GM19035 (cell line): ENCODE measurements at regions not wholly inside any gene's neighbourhood (a gene's known extent, or its start where the extent isn't known, plus 50 kb on each side); places are given as distances from the start of the nearest gene placed in this dataset.

Experiments used
- ATAC-seq: cut with Tn5 transposase; IDR thresholded peaks from one replicate; pipeline ENCODE4 v1.9.1; 2021; ENCODE audit not compliant: unreplicated experiment

GRCh38 chr7:115478426-115478825 is 552.1 kb downstream of the TFEC start:
- ATAC-seq: no peak

DNA sequence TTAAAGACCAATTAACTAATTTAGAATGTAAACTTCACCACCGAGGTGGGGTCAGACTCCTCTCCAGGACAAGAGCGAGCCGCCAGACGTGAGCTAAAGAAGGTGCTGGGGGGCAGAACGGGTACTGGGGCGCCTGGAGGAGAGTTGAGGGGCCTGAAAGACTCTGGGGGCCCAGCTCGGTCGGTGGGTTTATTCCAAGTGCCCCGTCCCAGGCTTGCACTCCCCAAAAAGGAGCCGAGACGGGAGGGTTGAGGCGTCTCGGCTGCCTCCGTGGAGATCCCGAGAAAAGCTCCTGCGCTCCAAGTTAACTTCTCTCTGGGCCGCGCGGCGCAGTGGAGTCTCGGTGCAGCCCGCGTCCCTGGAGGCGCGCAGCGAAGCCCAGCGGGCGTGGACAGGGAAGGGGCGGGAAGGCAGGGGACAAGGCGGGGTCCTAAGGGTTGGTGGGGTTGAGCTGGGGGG is 553.3 kb downstream of the TFEC start:
- no peak for ATAC-seq

DNA sequence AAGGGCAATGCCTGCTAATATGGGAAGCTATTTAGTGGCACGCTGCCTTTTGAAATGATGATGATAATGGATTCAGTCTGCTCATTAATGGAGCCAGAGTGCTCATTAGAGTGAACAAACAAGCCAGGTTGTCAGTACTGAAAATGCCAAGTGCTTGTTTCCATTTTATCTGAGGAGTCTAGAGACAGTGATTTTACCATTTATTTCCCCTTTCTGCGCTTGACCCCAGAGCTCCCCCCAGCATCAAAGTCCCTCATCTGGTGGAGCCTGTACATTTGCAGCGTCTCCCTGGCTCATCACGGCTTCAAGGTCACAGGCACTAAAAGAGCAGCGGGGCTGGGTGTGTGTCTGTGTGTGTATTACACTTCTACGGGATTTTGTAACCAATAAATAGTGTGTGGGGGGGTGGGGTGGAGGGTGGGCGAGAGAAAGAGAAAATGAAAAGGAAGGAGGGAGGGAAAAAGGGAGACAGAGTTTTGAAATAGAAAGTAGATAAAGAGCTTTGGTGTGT is 553.8 kb downstream of the TFEC start:
- ATAC-seq: no peak

DNA sequence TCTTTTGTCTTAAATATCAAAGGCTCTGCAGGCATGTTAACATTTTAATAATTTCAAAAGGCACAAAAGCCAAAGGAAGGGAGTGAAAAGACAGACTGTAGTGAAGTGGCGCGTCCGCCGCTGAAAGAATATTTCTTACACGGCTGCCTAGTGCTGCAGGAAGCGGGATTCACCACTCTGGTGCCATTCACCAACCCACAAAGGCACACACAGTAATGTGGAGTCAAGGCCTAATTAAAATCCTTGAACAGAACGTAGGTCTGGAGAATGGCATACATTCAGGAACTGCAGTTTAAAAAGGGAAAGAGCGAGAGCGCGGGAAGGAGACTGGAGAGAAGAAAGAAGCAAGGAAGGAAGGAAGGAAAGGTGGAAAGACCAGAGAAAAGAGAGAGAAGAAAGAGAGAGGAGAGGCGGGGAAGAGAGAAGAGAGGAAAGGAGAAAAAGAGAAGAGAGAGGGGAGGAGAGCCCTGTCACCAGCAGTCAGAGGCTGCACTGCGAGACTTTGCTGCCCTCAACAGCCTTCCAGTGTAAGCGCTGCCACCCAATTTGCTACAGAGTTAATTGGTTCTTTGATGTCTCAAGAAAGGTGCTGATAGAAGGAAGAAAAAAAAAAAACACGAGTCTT is 554.0 kb downstream of the MDFIC start:
- ATAC-seq: no peak

GRCh38 chr7:115475206-115475605 is 553.3 kb downstream of the MDFIC start:
- no peak for ATAC-seq

DNA sequence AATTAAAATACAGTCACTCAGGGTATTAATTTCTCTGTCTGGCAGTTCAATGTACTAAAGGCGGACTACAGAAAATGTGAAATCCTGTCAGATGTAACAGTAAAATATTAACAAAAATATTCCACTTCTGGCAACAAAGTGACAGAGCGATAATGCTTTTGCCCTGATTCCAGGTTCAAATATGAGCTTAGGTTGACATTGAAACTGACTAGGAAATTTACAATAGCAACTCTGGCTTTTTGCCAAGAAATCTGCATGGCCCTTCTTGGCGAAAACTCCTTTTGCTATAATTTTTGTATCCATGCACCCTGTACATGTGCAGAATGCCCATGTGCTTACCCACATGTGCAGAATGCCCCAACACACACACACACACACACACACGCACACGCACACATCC is 552.2 kb downstream of the MDFIC start:
- ATAC-seq: no peak

DNA sequence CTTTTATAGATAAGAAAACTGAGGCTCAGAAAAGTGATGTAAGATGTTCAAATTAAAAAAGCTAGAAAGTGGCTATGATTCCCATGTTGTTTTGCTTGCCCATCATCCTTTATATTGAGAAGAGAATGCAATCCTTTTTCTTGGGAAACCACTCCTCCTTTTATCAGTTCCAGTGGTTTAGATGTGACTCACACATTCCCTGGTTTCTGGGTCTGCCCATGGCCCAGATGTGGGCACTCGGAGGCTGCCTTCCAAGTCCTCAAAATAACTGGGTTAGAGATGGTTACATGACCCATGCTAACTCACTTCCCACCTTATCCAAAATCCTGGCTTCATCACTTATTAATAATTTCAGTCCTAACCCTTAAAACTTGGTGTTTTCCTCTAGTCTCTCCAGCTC is 550.0 kb downstream of the MDFIC start:
- no peak for ATAC-seq

GRCh38 chr7:115462301-115463015 is 540.6 kb downstream of the MDFIC start:
- ATAC-seq: no peak

GRCh38 chr7:115449689-115450088 is 527.8 kb downstream of the MDFIC start:
- no peak for ATAC-seq

- ATAC-seq: no peak
These were observed 525.6 kb downstream of the MDFIC start for GRCh38 chr7:115447495-115447894.

- no peak for ATAC-seq
These were observed 519.1 kb downstream of the MDFIC start for GRCh38 chr7:115441033-115441432.

DNA sequence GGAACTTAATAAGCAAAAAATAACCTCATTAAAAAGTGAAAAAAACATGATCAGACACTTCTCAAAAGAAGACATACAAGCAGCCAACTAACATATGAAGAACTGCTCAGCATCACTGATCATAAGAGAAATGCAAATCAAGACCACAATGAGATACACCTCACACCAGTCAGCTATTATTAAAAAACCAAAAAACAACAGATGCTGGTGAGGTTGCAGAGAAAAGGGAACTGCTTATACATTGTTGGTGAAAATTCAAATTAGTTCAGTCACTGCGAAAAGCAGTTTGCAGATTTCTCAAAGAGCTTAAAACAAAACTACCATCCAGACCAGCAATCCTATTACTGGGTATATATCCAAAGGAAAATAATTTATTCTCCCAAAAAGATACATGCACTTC is 513.3 kb downstream of the MDFIC start:
- peak; percentile 88 for ATAC-seq

DNA sequence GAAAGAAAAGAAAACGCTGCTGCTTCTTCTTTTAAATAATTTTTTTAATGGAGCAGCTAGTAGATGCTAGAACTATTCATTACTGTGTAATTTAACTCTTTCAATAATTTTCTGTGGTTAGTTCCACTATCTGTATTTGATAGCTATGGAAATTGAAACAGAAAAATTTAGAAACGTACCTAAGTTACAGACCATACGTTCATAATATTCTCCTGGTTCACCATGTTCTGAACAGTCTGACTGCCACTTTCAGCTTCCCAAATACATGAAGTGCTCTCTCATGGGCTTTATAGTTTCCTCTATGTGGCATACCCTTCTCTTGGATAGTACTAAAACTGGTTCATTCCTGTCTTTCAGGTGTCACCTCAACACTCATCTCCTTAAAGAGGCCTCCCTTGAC is 508.0 kb downstream of the MDFIC start:
- ATAC-seq: no peak

DNA sequence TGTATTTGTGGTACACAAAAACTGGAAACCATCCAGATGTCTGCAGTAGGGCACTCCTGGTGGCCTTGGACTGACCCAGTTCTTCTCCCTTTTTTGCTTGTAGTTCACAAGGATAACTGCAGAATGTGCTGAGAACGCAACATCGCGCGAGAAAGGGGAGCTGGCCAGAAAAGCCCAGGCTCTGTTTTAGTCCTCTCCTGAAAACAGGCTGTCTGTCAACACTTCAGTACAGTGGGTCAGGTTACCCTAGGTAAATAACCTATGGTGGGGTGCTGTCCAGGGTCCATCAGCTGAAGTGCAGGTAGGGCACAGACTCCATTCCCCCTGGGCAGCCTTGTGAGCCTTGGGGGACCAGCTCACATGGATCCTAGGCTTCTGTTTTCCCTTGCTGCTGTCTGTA is 495.8 kb downstream of the MDFIC start:
- ATAC-seq: no peak

DNA sequence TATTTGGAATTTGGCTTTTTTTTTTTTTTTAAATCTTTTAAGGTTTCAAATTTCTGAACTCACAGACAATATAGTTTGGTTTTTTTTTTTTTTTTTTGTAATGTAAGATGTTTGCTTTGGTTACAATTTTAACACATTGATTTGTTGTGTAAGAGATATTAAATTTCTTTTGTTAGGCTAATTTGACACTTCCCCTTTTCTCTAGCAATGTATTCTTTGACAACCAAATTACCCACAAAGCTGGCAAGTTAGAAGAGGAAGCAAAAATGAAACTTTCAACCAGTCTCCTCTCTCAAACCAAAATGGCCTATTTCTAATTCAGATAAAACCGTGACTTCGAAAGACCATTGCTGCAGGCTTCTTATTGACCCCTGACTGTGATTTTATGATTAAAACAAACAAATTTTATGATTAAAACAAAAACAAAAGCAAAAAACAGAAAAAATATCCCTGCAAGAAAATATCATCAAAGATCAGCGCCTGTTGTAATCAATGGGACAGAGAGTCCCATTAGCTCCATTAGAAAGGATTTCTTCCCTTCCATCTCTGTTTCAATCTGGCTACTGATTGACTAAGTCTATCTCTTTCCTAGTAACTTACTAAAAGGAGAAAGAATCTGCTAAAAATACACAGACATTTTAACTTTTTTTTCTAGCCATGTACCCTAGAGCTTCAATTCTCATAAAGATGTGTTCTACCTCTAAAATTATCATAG is 489.2 kb downstream of the MDFIC start:
- peak; percentile 86 for ATAC-seq

DNA sequence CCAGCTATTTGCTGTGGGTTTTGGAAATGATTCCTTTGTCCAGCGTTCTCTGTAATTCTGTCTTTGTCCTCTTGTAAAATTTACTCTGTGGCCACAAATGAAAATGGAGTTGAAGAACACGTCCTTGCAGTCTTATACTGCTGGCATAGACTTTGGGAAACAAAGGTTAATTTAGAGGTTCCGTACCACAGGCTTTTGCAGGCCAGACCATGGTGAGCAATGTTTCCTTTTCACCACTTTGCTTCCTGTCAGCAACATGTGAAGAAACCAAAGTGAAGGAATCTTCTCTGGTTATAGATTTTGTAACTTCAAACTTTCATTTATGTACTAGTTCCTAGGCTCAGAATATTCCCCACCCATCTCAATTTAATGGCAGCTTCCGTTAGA is 488.5 kb downstream of the MDFIC start:
- no peak for ATAC-seq

DNA sequence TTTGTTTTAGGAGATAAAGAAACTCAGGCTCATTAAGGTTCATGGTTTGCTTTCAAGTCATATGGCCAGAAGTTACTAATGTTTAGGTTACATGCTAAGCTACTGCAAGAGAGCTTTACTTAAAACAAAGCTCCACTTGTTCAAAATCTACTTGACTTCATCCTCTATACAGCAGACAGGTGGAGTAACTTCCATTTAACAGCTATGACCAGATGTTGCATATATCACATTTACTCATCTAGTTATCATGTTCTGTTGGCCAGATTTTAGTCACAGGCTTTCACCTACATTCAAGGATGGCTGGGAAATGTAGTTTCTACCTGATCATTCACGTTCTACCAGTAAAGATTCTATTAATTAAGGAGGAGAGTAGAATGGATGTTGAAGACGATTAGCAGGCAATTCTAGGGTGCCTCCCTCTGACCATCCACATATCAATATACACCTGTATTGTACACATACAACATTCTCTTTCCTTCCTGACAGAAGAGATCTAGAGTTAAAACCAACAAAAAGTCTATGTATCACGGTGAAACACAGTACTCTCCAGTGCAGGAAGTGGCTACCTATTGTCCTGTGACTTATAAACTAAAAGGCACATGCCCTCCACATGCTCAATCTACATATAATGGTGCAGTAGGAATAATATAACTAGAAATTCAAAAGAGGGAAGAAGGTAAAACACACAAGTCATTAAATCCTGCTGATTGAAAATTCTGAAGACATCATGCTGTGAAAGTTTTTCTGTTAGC is 488.0 kb downstream of the MDFIC start:
- no peak for ATAC-seq

GRCh38 chr7:115406219-115406618 is 484.3 kb downstream of the MDFIC start:
- no peak for ATAC-seq

DNA sequence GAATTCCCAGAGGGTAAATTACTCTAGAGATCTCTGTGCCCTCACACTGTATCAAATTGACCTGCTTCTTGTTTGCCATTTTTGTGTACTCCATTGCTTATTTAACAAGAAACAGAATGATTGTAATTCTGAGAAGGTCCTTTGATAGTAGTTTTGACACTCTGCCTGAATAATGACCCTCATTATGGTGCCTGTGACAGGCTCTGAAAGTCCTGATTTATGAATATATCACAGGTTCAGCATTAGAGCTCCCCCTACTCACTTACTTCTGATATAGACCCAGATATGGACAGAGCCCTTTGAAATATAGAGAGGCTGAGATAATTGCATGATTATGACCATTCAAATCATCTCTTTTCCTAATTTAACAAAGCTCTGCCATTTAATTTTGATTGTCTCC is 465.2 kb downstream of the MDFIC start:
- ATAC-seq: no peak

DNA sequence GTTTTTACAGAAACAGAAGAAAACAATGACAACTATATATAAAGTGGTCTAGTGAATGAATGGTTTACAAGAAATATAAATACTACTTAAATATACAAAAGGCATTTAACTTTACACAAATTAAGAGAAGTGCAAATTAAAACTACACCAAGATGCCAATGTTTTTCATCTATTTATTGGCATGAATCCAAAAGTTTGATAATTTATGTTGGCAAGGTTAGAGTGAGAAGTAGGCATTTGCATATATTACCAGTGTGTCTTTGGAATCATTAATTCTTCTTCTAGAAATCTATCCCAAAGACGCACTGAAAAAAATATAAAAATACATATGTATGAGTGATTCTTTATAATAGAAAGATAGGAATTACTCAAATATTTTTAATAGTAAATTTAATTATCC is 457.4 kb downstream of the MDFIC start:
- no peak for ATAC-seq

DNA sequence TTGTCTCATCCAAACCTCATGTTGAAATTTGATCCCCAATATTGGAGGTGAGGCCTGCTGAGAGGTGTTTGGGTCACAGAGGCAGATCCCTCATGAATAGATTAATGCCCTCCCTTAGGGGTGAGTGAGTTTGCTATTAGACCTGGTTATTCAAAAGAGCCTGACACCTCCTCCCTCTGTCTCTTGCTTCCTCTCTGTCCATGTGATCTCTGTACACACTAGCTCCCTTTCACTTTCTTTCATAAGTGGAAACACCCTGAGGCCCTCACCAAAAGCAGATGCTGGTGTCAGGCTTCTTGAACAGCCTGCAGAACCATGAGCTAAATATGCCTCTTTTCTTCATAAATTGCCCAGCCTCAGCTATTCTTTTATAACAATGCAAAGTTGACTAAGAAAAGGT is 447.1 kb downstream of the MDFIC start:
- ATAC-seq: no peak
